ENCODE measurements at regions not wholly inside any gene's neighbourhood (a gene's known extent, or its start where the extent isn't known, plus 50 kb on each side); places are given as distances from the start of the nearest gene placed in this dataset.

DNA sequence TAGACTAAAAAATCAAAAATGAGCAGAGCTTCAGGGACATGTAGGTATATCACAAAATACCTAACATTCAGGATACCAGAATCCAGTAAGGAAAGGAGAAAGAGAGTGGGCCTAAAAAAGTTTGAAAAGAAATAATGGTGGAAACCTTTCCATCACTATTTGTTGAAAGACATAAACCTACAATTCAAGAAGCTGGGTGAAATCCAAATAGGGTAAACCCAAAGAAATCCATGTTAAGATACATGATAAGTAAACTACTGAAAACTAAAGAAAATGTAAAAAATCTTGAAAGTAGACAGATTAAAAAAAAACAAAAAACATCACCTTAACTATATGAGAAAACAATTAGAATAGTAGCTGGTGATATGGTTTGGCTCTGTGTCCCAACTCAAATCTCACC lies 76.7 kb upstream of the COMTD1 start:
- in situ Hi-C loops (cut with HindIII; ENCODE audit: low sequenced_read_pairs): no loop called here
- TF ChIP-seq CTCF (IDR thresholded peaks at IDR 0.05; ENCODE audit: low read depth, low read length): no peak
- no peak overlapping the region for H3K4me3 ChIP-seq (ENCODE audit: low read depth, low read length)
- no peak for DNase-seq (ENCODE audit: low read depth, low spot score)

DNA sequence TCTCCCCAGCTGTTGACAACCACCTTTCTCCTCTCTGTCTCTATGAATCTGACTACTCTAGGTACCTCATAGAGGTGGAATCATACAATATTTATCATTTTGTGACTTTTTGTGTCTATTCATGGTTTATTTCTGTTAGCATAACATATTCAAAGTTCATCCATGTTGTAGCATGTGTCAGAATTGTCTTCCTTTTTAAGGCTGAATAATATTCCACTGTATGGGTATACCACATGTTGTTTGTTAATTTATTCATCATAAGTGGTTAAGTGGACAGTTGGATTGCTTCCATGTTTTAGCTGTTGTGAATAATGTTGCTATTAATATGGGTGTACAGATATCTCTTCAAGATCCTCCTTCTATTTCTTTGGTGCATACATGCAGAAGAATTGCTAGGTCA lies 69.9 kb upstream of the COMTD1 start:
- no peak for DNase-seq (ENCODE audit: low read depth, low spot score)
- in situ Hi-C loops (cut with HindIII; ENCODE audit: low sequenced_read_pairs): no loop called here
- no peak for TF ChIP-seq CTCF (IDR thresholded peaks at IDR 0.05; ENCODE audit: low read depth, low read length)
- H3K4me3 ChIP-seq (ENCODE audit: low read depth, low read length): no peak overlapping the region

GRCh38 chr10:75304741-75305390 lies 69.1 kb upstream of the COMTD1 start:
- in situ Hi-C loops (cut with HindIII; ENCODE audit: low sequenced_read_pairs): no loop called here
- TF ChIP-seq CTCF (IDR thresholded peaks at IDR 0.05; ENCODE audit: low read depth, low read length): no peak
- peak; percentile 34 for DNase-seq (ENCODE audit: low read depth, low spot score)
- no peak overlapping the region for H3K4me3 ChIP-seq (ENCODE audit: low read depth, low read length)

GRCh38 chr10:75304313-75304712 lies 68.6 kb upstream of the COMTD1 start:
- no peak overlapping the region for H3K4me3 ChIP-seq (ENCODE audit: low read depth, low read length)
- no peak for DNase-seq (ENCODE audit: low read depth, low spot score)
- TF ChIP-seq CTCF (IDR thresholded peaks at IDR 0.05; ENCODE audit: low read depth, low read length): no peak
- in situ Hi-C loops (cut with HindIII; ENCODE audit: low sequenced_read_pairs): no loop called here

DNA sequence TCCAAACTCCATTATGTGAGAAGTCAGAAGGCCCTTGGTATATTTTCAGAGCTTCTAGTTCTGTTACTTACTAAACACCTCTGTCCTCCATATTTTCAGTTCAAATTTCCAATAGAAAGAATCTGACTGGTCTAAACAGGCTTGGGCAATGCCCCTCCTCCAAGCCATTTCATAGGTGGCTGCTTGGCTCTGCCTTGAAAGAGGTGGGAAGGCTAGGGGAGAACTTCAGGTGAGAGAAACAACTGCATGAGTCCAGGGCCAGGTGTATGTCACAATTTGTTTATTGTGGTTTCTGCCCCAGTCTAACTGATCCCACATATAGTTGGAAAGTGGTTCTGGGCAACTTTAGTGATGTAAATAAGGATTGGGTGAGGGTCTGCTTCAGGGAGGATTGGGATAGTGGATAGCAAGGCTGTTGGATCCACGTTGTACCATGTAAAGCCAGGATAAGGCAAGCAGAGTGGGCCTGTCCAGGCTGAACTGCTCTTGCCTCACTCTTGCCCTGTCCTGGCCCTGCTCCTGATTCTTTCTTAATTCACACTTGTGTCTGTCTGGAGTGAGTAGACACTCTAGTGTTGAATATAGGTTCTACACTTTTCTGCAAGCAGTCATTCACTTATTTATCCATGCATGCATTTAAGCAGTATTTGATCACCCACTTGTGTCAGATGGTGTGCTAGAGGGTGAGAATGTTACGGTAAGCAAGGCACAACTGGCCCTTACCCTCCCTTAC lies 67.5 kb upstream of the COMTD1 start:
- DNase-seq (ENCODE audit: low read depth, low spot score): no peak
- no peak overlapping the region for H3K4me3 ChIP-seq (ENCODE audit: low read depth, low read length)
- TF ChIP-seq CTCF (IDR thresholded peaks at IDR 0.05; ENCODE audit: low read depth, low read length): no peak
- in situ Hi-C loops (cut with HindIII; ENCODE audit: low sequenced_read_pairs): no loop called here

GRCh38 chr10:75302029-75302428 lies 66.3 kb upstream of the COMTD1 start:
- TF ChIP-seq CTCF (IDR thresholded peaks at IDR 0.05; ENCODE audit: low read depth, low read length): no peak
- in situ Hi-C loops (cut with HindIII; ENCODE audit: low sequenced_read_pairs): no loop called here
- DNase-seq (ENCODE audit: low read depth, low spot score): no peak
- H3K4me3 ChIP-seq (ENCODE audit: low read depth, low read length): no peak overlapping the region

Measured in astrocyte of the spinal cord (primary cell).